Ovary (tissue), 3 donors: ENCODE measurements at regions not wholly inside any gene's neighbourhood (a gene's known extent, or its start where the extent isn't known, plus 50 kb on each side); places are given as distances from the start of the nearest gene placed in this dataset.

Experiments
- EP300 ChIP-seq: sonication (generic); formaldehyde crosslinking; IDR thresholded peaks from one replicate; pipeline ENCODE4 v1.6.1; 2017; ENCODE audit warnings: antibody characterized with exemption
- TF ChIP-seq, protein P1 (sequence below), 3 donors: fragments of 450-650 bp in 2 of 3; fragments of 200-600 bp in 1 of 3; IDR thresholded peaks; one replicate each; pipeline versions ENCODE4 v1.5.1 to v1.8.0; 2016 to 2022; ENCODE audit warnings: antibody characterized with exemption in 3 of 3, mild to moderate bottlenecking in 1 of 3
- donor health status: DM: no; HTN: no; CAD: no.

DNA sequence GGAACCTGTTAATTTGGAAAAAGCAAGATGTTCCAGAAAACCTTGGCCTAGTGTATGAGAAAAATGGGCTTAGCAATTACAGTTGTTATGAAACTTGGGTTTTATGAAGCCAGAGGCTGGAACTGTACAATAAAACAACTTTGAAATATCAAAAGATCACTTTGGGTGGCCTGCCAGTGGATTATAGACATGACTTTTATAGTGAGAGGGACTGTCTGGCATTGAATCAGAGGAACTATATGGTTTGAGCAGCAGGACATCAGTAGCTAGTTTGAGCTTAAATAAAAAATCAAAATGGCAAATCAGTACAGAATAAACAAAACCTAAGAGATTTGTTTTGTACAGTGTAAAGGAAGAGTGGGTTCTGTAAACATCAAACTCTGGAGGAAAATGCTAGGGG, 115.0 kb upstream of the PTPRG start:
- TF ChIP-seq, protein P1, sequence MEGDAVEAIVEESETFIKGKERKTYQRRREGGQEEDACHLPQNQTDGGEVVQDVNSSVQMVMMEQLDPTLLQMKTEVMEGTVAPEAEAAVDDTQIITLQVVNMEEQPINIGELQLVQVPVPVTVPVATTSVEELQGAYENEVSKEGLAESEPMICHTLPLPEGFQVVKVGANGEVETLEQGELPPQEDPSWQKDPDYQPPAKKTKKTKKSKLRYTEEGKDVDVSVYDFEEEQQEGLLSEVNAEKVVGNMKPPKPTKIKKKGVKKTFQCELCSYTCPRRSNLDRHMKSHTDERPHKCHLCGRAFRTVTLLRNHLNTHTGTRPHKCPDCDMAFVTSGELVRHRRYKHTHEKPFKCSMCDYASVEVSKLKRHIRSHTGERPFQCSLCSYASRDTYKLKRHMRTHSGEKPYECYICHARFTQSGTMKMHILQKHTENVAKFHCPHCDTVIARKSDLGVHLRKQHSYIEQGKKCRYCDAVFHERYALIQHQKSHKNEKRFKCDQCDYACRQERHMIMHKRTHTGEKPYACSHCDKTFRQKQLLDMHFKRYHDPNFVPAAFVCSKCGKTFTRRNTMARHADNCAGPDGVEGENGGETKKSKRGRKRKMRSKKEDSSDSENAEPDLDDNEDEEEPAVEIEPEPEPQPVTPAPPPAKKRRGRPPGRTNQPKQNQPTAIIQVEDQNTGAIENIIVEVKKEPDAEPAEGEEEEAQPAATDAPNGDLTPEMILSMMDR (IDR thresholded peaks at IDR 0.05), result no peak
- no peak for TF ChIP-seq EP300
